Naive thymus-derived CD4-positive, alpha-beta T cell (primary cell): ENCODE measurements at regions not wholly inside any gene's neighbourhood (a gene's known extent, or its start where the extent isn't known, plus 50 kb on each side); places are given as distances from the start of the nearest gene placed in this dataset.
"Not testable (repeated sequence)": the region's sequence is repeated elsewhere in the genome, so short reads cannot be mapped to it uniquely, and the experiment has no call there.

Experiments used
- ATAC-seq: fragments of 150-1000 bp; cut with Tn5 transposase; 2 replicates; pipeline ENCODE4 v1.10.0; 2021; ENCODE audit warnings: mild to moderate bottlenecking, moderate library complexity
- CTCF ChIA-PET: fragments of 350-600 bp; sonication (Branson Sonifier 250); formaldehyde crosslinking; loops from one replicate; lab custom pipeline; 2021; ENCODE audit warnings: antibody characterized with exemption; lab: Charles Lee
- POLR2A ChIA-PET: fragments of 350-600 bp; sonication (Branson Sonifier 250); formaldehyde crosslinking; loops from one replicate; lab custom pipeline; 2021; ENCODE audit warnings: antibody characterized with exemption, inconsistent platforms; lab: Charles Lee
- DNase-seq, 9 donors: peaks; one replicate each; pipeline versions ENCODE4 v3.0.0 to v3.0.0-alpha.2; 2020 to 2022; ENCODE audit warnings: mixed read lengths in 1 of 9
- H3K27ac ChIP-seq: one replicate; pipeline ENCODE4 v1.7.0; 2013; ENCODE audit warnings: mild to moderate bottlenecking, low read depth, low read length, moderate library complexity
- H3K27me3 ChIP-seq, 2 donors: one replicate each; pipeline ENCODE4 v1.7.0; 2013; ENCODE audit warnings: low read length in 2 of 2, mild to moderate bottlenecking in 2 of 2, moderate library complexity in 2 of 2; ENCODE audit not compliant: control insufficient read depth in 2 of 2, insufficient read depth in 2 of 2
- H3K36me3 ChIP-seq, 3 experiments: 1 replicate in 2 of 3; 2 replicates in 1 of 3; pipeline ENCODE4 v1.7.0; 2013; ENCODE audit warnings: low read length in 3 of 3, mild to moderate bottlenecking in 3 of 3, moderate library complexity in 1 of 3; ENCODE audit not compliant: insufficient read depth in 3 of 3, control insufficient read depth in 2 of 3
- H3K4me1 ChIP-seq, 2 donors: one replicate each; pipeline ENCODE4 v1.7.0; 2013; ENCODE audit warnings: low read length in 2 of 2, mild to moderate bottlenecking in 2 of 2, moderate library complexity in 1 of 2; ENCODE audit not compliant: control insufficient read depth in 2 of 2, insufficient read depth in 2 of 2
- H3K4me3 ChIP-seq: 2 replicates; pipeline ENCODE4 v1.7.0; 2013; ENCODE audit warnings: mild to moderate bottlenecking, low read length
- H3K9me3 ChIP-seq, 3 experiments: 1 replicate in 2 of 3; 2 replicates in 1 of 3; pipeline ENCODE4 v1.7.0; 2013; ENCODE audit warnings: low read length in 3 of 3; ENCODE audit not compliant: control insufficient read depth in 2 of 3
- H3K27ac Mint-ChIP-seq, 9 donors: one replicate each; pipeline ENCODE4 v1.8.0; 2020 to 2022; ENCODE audit warnings: mixed read lengths in 9 of 9, mild to moderate bottlenecking in 8 of 9, moderate library complexity in 5 of 9, inconsistent platforms in 2 of 9
- H3K27me3 Mint-ChIP-seq, 5 donors: one replicate each; pipeline ENCODE4 v1.8.0; 2021 to 2022; ENCODE audit warnings: mixed read lengths in 5 of 5, mild to moderate bottlenecking in 1 of 5
- H3K36me3 Mint-ChIP-seq, 5 donors: one replicate each; pipeline ENCODE4 v1.8.0; 2020 to 2022; ENCODE audit warnings: mixed read lengths in 5 of 5, mild to moderate bottlenecking in 3 of 5, inconsistent platforms in 1 of 5
- H3K4me1 Mint-ChIP-seq, 7 donors: one replicate each; pipeline ENCODE4 v1.8.0; 2020 to 2022; ENCODE audit warnings: mixed read lengths in 7 of 7, mild to moderate bottlenecking in 3 of 7, inconsistent platforms in 1 of 7
- H3K4me3 Mint-ChIP-seq, 10 donors: one replicate each; pipeline ENCODE4 v1.8.0; 2020 to 2022; ENCODE audit warnings: mild to moderate bottlenecking in 10 of 10, mixed read lengths in 10 of 10, moderate library complexity in 6 of 10, inconsistent platforms in 2 of 10
- H3K9me3 Mint-ChIP-seq, 11 donors: one replicate each; pipeline ENCODE4 v1.8.0; 2020 to 2022; ENCODE audit warnings: mixed read lengths in 11 of 11, mild to moderate bottlenecking in 4 of 11, inconsistent platforms in 1 of 11, moderate library complexity in 1 of 11
- intact Hi-C, 2 donors: fragments of 100-400 bp; cut with micrococcal nuclease; formaldehyde crosslinking; loops; one replicate each; pipeline ENCODE4 v1.15.1; 2023

DNA sequence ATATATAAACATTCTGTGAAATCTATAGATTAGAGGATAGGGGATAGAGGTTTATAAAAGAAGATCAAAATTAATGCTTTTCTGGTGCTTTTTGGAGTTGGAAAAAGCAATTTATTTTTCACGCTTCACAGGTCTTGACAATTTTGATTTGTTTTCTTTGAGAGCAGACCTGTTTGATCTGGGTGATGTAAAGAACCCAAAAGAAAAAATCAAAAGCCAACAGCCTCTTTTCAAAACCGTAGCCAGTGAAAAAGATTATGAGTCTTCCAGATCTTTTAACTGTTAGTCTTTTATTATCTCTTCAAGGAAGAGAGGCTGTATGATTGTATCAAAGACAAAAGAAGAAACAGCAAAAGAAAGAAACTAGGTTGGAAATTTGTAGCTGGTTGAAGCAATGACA lies 1738.7 kb downstream of the KHDRBS2 start:
- ATAC-seq, H3K4me3 ChIP-seq, H3K36me3 ChIP-seq, H3K27me3 Mint-ChIP-seq, DNase-seq, H3K4me1 ChIP-seq, intact Hi-C loops, H3K27me3 ChIP-seq, H3K4me1 Mint-ChIP-seq, H3K36me3 Mint-ChIP-seq, H3K27ac Mint-ChIP-seq, H3K4me3 Mint-ChIP-seq, POLR2A ChIA-PET, CTCF ChIA-PET, H3K9me3 ChIP-seq, H3K27ac ChIP-seq: not testable (repeated sequence)
- peaks cover 0 to 25% (median 8%) of the 10 kb centered on the region in 11 donors for H3K9me3 Mint-ChIP-seq

DNA sequence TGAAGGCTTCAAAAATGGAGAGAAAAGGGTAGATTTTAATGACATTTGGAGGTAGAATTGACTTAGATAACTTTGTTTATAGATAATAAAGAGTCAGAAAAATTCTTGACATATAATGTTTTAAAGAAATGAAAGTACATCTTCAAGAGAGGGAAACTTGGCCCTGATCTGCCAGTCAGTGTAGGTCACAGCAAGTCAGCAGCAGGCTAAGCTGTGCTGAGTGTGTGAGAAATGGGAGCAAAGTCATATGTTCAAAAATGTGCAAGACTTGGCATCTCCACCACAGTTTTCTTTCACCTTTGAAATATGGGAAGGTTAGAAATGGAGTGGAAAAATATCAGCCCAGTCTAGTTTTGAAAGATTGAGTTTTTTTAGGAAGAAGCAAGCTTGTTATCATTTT lies 1761.3 kb downstream of the KHDRBS2 start:
- H3K4me3 ChIP-seq, intact Hi-C loops, H3K9me3 ChIP-seq, H3K4me1 Mint-ChIP-seq, H3K36me3 ChIP-seq, ATAC-seq, H3K27ac Mint-ChIP-seq, H3K27me3 Mint-ChIP-seq, H3K9me3 Mint-ChIP-seq, H3K27me3 ChIP-seq, DNase-seq, H3K4me3 Mint-ChIP-seq, H3K27ac ChIP-seq, H3K36me3 Mint-ChIP-seq, CTCF ChIA-PET, POLR2A ChIA-PET, H3K4me1 ChIP-seq: not testable (repeated sequence)

DNA sequence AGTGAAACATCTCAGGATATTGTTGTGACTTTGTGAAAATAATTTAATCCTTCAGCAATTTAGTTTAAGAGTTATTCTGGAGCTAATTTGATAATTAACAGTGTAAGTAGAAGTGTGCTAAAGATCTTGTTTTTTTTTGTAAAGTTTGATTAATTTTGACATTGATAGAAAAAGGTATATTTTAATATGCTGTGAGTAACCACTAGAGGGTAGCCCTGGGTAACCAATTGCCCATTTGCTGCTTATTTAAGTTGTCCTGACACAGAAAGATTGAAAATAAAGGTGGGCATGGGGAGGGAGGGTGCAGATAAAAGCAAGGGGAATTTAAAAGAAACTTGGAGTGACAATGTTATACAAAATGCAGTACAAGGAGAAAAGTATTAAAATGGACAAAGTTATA lies 1808.3 kb downstream of the KHDRBS2 start:
- intact Hi-C loops, H3K9me3 ChIP-seq, H3K4me1 ChIP-seq, H3K27me3 Mint-ChIP-seq, DNase-seq, ATAC-seq, H3K4me3 Mint-ChIP-seq, H3K36me3 Mint-ChIP-seq, H3K27ac Mint-ChIP-seq, H3K4me1 Mint-ChIP-seq, H3K36me3 ChIP-seq, CTCF ChIA-PET, H3K27me3 ChIP-seq, H3K4me3 ChIP-seq, POLR2A ChIA-PET, H3K9me3 Mint-ChIP-seq, H3K27ac ChIP-seq: not testable (repeated sequence)

DNA sequence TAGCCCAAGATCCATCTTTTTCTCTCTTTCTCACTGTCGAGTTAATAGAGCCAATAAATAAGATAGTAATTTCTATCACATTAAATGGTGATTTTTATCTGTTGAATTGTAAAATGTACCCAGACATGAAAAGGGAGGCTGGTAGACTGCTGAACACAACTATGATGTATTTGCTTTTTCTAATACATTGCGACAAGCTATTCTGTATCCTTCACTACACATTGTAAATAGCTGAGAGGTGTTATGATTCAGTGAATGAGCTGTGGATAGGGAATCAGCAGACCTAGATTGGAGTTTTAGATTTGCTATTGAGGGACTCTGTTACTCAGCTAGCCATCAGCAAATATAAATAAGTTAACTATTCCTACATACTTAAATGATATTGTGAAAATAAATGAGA lies 1812.2 kb downstream of the KHDRBS2 start:
- H3K4me1 Mint-ChIP-seq, H3K27me3 ChIP-seq, H3K36me3 ChIP-seq, intact Hi-C loops, H3K9me3 ChIP-seq, H3K4me3 Mint-ChIP-seq, H3K27ac Mint-ChIP-seq, H3K4me1 ChIP-seq, DNase-seq, H3K4me3 ChIP-seq, H3K27ac ChIP-seq, POLR2A ChIA-PET, CTCF ChIA-PET, H3K27me3 Mint-ChIP-seq, H3K36me3 Mint-ChIP-seq, ATAC-seq: not testable (repeated sequence)
- peaks cover 0 to 11% (median 5%) of the 10 kb centered on the region in 11 donors for H3K9me3 Mint-ChIP-seq

DNA sequence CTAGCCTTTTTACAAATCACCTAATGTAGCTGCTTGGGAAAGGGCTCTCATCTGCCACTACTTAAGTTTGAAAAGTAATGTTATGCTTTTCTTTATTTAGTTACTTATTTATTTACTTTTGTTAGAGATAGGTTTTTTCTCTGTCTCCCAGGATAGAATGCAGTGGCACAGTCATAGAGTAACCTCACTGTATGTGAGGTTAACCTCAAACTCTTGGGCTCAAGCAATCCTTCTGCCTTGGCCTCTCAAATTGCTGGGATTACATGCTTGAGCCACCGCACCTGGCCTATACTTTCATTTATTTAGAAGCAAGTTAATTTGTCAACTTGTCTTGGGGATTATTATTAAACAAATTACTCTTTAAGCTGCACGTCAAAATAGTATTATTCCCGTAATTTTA lies 1814.6 kb downstream of the KHDRBS2 start:
- H3K27me3 ChIP-seq, H3K36me3 Mint-ChIP-seq, DNase-seq, CTCF ChIA-PET, H3K27ac Mint-ChIP-seq, H3K9me3 ChIP-seq, ATAC-seq, H3K27me3 Mint-ChIP-seq, H3K4me3 ChIP-seq, H3K4me1 ChIP-seq, H3K36me3 ChIP-seq, intact Hi-C loops, H3K4me3 Mint-ChIP-seq, POLR2A ChIA-PET, H3K27ac ChIP-seq, H3K4me1 Mint-ChIP-seq: not testable (repeated sequence)
- H3K9me3 Mint-ChIP-seq, result peaks cover 0 to 11% (median 2%) of the 10 kb centered on the region in 11 donors

DNA sequence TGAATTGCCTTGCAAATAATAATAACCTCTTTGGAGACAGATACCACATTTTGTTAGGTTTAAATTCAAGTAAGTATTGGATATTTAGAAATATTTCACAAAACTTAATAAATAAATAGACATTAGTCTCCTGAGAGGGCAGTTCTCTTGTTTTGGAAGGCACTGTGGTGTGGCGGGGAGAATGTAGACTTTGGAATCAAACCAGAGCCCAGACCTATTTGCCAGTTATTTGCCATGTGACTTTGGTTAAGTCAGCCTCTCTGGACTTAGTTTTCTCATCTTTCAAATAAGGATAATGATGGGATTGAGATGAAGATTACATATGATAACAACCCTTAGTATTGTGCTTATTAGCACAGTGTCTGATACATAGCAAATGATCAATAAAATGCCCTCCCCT lies 1835.6 kb downstream of the KHDRBS2 start:
- DNase-seq, H3K36me3 ChIP-seq, intact Hi-C loops, CTCF ChIA-PET, H3K4me1 ChIP-seq, H3K9me3 ChIP-seq, H3K4me3 Mint-ChIP-seq, ATAC-seq, H3K27me3 ChIP-seq, H3K27ac ChIP-seq, H3K36me3 Mint-ChIP-seq, H3K4me3 ChIP-seq, POLR2A ChIA-PET, H3K9me3 Mint-ChIP-seq, H3K4me1 Mint-ChIP-seq, H3K27ac Mint-ChIP-seq, H3K27me3 Mint-ChIP-seq: not testable (repeated sequence)

DNA sequence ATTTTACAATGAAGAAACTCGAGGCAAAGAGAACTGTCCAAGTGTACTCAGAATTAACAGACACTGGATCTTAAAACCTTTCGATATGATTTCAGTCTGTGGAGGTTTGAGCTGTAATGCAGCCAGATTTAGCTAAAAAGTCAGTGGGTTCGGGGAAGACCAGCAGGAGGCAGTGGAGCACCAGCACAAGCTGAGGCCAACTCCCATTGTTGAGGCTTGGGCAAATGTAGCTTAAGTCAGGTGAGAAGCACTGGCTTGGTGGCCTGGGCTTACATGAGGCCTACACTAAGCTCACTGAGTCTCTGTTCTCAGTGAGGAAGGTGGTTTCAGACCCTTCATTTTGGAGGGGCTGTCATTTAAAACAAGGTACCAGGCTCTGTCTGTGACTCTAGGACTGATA lies 1841.5 kb downstream of the KHDRBS2 start:
- H3K4me1 ChIP-seq, ATAC-seq, H3K4me3 Mint-ChIP-seq, H3K9me3 ChIP-seq, H3K27ac Mint-ChIP-seq, H3K36me3 Mint-ChIP-seq, H3K36me3 ChIP-seq, DNase-seq, H3K27me3 ChIP-seq, H3K4me3 ChIP-seq, POLR2A ChIA-PET, CTCF ChIA-PET, H3K27me3 Mint-ChIP-seq, intact Hi-C loops, H3K27ac ChIP-seq, H3K4me1 Mint-ChIP-seq: not testable (repeated sequence)
- H3K9me3 Mint-ChIP-seq, result peaks cover 0 to 15% (median 5%) of the 10 kb centered on the region in 11 donors
